Hindlimb muscle (tissue), 1 donor: ENCODE measurements at regions not wholly inside any gene's neighbourhood (a gene's known extent, or its start where the extent isn't known, plus 50 kb on each side); places are given as distances from the start of the nearest gene placed in this dataset.
"Not testable (repeated sequence)": the region's sequence is repeated elsewhere in the genome, so short reads cannot be mapped to it uniquely, and the experiment has no call there.

Experiments
- DNase-seq: peaks from one replicate; pipeline ENCODE4 v3.0.0-alpha.2; 2013

GRCh38 chr2:142710336-142710735 is 167.1 kb upstream of the KYNU start:
- no peak for DNase-seq

- no peak for DNase-seq
Measured at GRCh38 chr2:142707318-142707717, 170.1 kb upstream of the KYNU start.

DNA sequence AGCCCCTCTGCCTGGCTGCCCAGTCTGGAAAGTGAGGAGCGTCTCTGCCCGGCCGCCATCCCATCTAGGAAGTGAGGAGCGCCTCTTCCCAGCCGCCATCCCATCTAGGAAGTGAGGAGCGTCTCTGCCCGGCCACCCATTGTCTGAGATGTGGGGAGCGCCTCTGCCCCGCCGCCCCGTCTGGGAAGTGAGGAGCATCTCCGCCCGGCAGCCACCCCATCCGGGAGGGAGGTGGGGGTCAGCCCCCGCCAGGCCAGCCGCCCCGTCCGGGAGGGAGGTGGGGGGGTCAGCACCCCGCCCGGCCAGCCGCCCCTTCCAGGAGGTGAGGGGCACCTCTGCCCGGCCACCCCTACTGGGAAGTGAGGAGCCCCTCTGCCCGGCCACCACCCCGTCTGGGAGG is 175.1 kb upstream of the KYNU start:
- not testable (repeated sequence) for DNase-seq

GRCh38 chr2:142695350-142696257 is 181.9 kb upstream of the KYNU start:
- not testable (repeated sequence) for DNase-seq

- DNase-seq, result no peak
Measured at GRCh38 chr2:142694282-142694681, 183.2 kb upstream of the KYNU start.

- DNase-seq, result no peak
Measured at GRCh38 chr2:142693171-142693950, 184.1 kb upstream of the KYNU start.

- DNase-seq, result no peak
Measured at GRCh38 chr2:142688856-142689605, 188.4 kb upstream of the KYNU start.

DNA sequence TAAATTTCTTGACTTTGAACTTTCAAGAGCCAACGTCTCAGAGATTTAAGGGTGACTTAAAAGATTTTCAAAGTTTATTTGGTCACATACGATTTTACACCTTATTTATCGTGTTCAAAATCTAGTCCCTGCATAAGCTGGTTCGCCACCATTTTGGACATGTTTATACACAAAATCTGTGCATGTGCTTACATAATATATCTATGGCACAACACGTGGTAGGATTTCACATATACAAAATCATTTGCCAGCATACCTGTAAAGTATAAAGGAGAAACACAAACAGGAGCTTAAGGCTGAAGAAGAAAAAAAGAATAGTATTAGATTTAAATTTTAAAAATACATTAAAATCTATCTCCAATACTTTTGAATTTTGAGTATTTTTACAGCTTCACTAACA is 190.0 kb upstream of the KYNU start:
- DNase-seq, result no peak

- DNase-seq, result no peak
Measured at GRCh38 chr2:142687075-142687474, 190.4 kb upstream of the KYNU start.

- no peak for DNase-seq
Measured at GRCh38 chr2:142684667-142685066, 192.8 kb upstream of the KYNU start.

- DNase-seq, result no peak
Measured at GRCh38 chr2:142682528-142682927, 194.9 kb upstream of the KYNU start.

GRCh38 chr2:142681952-142682351 is 195.5 kb upstream of the KYNU start:
- no peak for DNase-seq

- DNase-seq, result no peak
Measured at GRCh38 chr2:142678164-142678563, 199.3 kb upstream of the KYNU start.

DNA sequence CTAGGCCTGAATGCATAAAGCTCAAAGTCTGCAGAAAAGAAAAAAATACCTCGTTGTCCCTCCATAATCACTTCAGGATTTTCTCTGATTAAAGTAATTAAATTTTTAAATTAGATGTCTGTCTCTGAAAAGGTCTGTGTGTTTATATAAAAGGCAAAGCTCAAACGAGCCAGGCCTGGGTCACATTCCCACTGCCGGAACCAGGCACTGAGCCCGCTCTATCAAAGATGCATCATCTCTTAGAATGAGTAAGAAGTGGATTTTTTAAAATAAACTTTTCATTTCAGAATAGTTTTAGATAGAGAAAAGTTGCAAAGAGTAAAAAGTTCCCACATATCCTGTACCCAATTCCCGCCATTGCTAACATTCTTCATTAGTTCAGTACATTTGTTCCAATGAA is 202.1 kb upstream of the KYNU start:
- DNase-seq, result no peak

- no peak for DNase-seq
Measured at GRCh38 chr2:142673836-142674235, 203.6 kb upstream of the KYNU start.

DNA sequence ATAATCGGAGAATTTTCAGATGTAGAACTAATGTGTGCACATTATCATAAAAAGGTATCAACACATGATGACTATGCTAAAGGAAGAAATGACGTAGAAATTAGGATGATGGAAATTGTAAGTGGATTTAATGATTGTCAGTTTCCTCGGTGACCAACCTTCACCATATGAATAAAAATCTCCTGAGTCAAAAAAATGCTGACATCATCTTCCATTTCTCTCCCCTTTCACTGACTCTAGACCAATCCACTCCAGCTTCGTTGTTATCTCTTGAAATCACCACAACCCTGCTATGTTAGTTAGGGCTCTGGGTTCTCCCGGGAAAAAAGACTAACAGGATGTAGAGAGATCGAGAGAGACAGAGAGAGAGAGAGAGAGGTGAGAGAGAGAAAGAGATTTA is 204.8 kb upstream of the KYNU start:
- no peak for DNase-seq

GRCh38 chr2:142670362-142670761 is 207.1 kb upstream of the KYNU start:
- no peak for DNase-seq

DNA sequence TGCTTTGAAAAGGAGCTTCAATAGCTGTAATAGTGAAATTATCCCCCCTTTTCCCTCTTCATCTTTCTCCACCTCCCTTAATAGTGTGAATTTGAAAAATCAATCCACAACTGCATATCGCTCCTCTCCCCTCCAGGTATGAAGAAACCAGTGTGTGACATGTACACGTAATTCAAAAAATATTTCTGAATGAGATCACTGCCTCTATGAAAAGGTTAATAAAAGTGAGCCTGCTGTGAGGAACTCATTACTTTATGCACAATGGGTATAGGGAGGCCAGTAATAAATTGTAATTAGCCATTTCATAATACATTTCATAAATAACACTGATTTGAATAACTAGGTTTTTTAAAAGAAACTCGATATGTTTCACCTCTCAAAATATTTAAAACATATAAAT is 209.0 kb upstream of the KYNU start:
- DNase-seq, result no peak

DNA sequence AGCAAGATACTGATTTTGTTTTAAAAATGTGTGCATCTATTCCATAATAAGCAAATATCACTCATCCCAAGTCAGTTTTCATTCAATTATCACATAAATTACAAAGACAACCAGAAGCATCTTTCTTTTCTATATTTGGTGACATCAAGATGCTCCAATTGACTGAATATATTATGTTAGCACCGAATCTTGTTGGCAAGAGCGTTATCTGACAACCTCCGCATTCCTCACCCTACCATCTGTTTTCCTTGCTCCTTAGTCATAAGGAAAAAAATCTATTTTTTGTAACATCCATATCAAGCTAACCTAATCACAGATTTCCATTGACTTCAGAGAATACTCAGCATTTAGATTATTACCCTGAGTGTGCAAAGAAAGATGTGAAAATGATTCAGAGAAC is 212.2 kb upstream of the KYNU start:
- DNase-seq, result no peak

DNA sequence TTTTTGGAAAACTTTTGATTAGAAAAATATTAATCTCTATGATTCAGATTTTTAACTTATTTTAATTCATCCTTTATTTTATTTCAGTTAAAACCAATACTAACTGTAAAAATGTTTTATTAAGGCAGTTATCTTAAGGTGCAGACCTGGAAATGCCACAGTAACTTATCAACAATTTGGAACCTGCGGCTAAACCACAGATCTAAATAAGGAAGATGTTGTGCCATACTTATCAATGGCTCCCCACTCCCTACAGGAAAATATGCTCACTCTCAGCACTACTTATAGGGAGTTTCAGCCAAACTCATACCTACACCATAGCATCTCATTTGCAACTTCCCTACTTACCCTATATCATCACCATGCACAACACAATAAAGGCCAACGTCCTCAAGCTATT is 226.9 kb upstream of the KYNU start:
- no peak for DNase-seq

- DNase-seq, result no peak
Measured at GRCh38 chr2:142649581-142649980, 227.9 kb upstream of the KYNU start.

GRCh38 chr2:142642650-142643049 is 234.8 kb upstream of the KYNU start:
- DNase-seq, result no peak

DNA sequence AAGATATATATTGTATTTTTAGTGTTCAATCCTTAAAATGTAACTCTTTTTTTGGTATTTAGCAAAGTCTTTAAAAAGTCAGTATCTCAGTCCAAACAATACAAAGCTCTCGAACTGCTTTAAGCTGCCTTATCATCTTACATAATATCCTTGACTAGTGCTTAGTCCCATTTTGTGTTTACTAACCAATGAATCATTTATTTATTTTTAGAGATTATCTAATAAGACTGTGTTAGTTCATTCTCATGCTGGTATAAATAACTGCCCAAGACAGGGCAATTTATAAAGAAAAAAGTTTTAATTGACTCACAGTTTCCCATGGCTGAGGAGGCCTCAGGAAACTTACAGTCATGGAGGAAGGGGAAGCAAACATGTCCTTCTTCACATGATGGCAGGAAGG is 248.3 kb upstream of the KYNU start:
- DNase-seq, result no peak
